ENCODE measurements at regions not wholly inside any gene's neighbourhood (a gene's known extent, or its start where the extent isn't known, plus 50 kb on each side); places are given as distances from the start of the nearest gene placed in this dataset.

- Mint-ChIP-seq H3K4me3 (no peak overlapping the region), H3K36me3 (no peaks in the 10 kb centered on the region), H3K27me3 (peaks cover 6% of the 10 kb centered on the region), H3K9me3 (no peaks in the 10 kb centered on the region), H3K27ac (no peak overlapping the region), H3K4me1 (no peaks in the 10 kb centered on the region)
- CTCF ChIA-PET: no interaction called here
- DNase-seq: no peak
Measured at GRCh38 chr3:146331967-146332366, 81.1 kb upstream of the PLSCR4 start.

- no peak for DNase-seq
- Mint-ChIP-seq H3K4me1 (no peaks in the 10 kb centered on the region), H3K36me3 (no peaks in the 10 kb centered on the region), H3K4me3 (no peak overlapping the region), H3K9me3 (no peaks in the 10 kb centered on the region), H3K27me3 (peaks cover 3% of the 10 kb centered on the region), H3K27ac (no peak overlapping the region)
- CTCF ChIA-PET: interaction anchor here (0.8 to 1.9 kb wide), 7 partner anchors 103 to 262 kb away, joined by 3 to 8 read pairs (median 3); no protein-coding TSS in a partner anchor
Measured at GRCh38 chr3:146326875-146327543, 76.1 kb upstream of the PLSCR4 start.

- CTCF ChIA-PET: interaction anchor here (0.7 kb wide), 1 partner anchor 9 kb away, joined by 3 read pairs; no protein-coding TSS in a partner anchor
- Mint-ChIP-seq H3K4me1 (no peaks in the 10 kb centered on the region), H3K4me3 (no peak overlapping the region), H3K27ac (no peak overlapping the region), H3K27me3 (peaks cover 2% of the 10 kb centered on the region), H3K36me3 (no peaks in the 10 kb centered on the region), H3K9me3 (no peaks in the 10 kb centered on the region)
- no peak for DNase-seq
Measured at GRCh38 chr3:146325170-146325569, 74.3 kb upstream of the PLSCR4 start.

DNA sequence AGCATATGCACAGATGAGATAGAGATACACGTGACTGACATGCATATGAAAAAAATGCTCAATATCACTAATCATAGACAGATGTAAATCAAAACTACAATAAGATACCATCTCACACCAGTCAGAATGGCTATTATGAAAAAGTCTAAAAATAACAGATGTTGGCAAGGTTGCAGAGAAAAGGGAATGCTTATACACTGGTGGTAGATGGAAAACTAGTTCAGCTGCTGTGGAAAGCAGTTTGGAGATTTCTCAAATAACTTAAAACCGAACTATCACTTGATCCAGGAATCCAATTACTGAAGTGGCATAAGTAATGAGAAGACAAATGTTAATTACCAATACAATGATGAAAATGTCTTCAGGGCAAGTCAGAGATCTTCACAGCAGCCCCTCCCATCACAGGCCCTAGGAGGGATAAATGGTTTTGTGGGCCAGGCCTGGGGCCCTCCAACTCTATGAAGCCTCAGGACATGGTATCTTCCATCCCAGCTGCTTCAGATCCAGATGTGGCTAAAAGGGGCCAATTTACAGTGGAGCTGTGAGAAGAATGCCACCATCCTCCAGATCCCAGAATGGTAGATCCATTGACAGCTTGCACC, 71.4 kb upstream of the PLSCR4 start:
- CTCF ChIA-PET: no interaction called here
- DNase-seq: no peak
- Mint-ChIP-seq H3K9me3 (no peaks in the 10 kb centered on the region), H3K27ac (no peak overlapping the region), H3K4me3 (no peak overlapping the region), H3K27me3 (no peaks in the 10 kb centered on the region), H3K4me1 (no peaks in the 10 kb centered on the region), H3K36me3 (no peaks in the 10 kb centered on the region)

DNA sequence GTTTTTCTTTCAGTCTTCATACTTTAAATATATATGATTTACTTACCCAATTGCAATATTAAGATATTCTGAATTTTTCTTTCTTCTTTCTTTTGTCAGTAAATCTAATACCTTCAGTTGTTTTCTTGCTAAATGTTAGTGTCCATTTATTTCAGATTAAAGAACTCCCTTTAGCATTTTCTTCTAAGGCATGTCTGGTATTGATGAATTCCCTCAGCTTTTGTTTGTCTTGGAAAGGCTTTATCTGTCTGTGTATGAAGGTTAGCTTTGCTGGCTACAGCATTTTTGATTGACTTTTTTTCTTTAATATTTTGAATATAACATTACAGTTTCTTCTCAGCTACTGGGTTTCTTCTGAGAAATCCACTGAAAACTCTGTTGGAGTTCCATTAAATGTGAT, 64.0 kb upstream of the PLSCR4 start:
- no peaks in the 10 kb centered on the region for H3K4me1 Mint-ChIP-seq
- no peaks in the 10 kb centered on the region for H3K9me3 Mint-ChIP-seq
- H3K27ac Mint-ChIP-seq: no peak overlapping the region
- CTCF ChIA-PET: interaction anchor here (0.6 kb wide), 1 partner anchor 458 kb away, joined by 3 read pairs; no protein-coding TSS in a partner anchor
- DNase-seq: no peak
- no peak overlapping the region for H3K4me3 Mint-ChIP-seq
- H3K36me3 Mint-ChIP-seq: no peaks in the 10 kb centered on the region
- no peaks in the 10 kb centered on the region for H3K27me3 Mint-ChIP-seq

DNA sequence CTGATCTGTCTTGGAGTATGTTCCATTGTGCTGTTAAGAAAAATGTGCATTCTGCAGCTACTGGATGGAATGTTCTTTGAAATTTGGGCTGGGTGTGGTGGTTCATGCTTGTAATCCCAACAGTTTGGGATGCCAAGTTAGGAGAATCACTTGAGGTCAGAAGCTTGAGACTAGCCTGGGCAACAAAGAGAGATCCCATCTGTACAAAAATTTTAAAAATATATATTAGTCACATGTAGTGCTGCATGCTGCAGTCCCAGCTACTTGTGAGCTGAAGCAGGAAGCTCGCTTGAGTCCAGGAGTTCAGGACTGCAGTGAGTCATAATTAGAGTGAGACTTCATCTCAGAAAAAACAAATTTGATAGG, 62.8 kb upstream of the PLSCR4 start:
- Mint-ChIP-seq H3K4me1 (no peaks in the 10 kb centered on the region), H3K27me3 (no peaks in the 10 kb centered on the region), H3K36me3 (no peaks in the 10 kb centered on the region), H3K27ac (no peak overlapping the region), H3K4me3 (no peak overlapping the region), H3K9me3 (no peaks in the 10 kb centered on the region)
- DNase-seq: no peak
- CTCF ChIA-PET: no interaction called here

GRCh38 chr3:146313031-146313745, 62.3 kb upstream of the PLSCR4 start:
- no peaks in the 10 kb centered on the region for H3K27me3 Mint-ChIP-seq
- CTCF ChIA-PET: no interaction called here
- H3K27ac Mint-ChIP-seq: no peak overlapping the region
- DNase-seq: no peak
- H3K9me3 Mint-ChIP-seq: no peaks in the 10 kb centered on the region
- no peak overlapping the region for H3K4me3 Mint-ChIP-seq
- no peaks in the 10 kb centered on the region for H3K36me3 Mint-ChIP-seq
- H3K4me1 Mint-ChIP-seq: no peaks in the 10 kb centered on the region

DNA sequence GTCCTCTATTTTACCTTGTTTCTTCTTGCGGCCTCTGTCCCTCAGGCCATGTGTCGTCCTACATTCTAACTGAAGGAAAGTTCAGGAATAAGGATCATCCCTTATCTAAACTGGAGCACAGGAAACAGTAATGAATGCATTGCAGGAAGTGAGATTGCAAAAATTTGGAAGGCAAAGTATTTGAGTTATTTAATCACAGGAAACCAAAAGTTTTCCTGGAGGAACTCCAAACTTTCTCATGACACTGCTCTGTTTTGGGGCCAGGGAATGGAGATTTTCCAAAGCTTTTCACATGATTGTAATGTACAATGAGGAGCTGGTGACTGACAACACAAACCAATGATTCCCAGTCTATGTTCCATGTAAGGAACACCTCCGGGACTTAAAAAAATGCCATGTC, 57.8 kb upstream of the PLSCR4 start:
- no peaks in the 10 kb centered on the region for H3K27me3 Mint-ChIP-seq
- H3K9me3 Mint-ChIP-seq: no peaks in the 10 kb centered on the region
- H3K27ac Mint-ChIP-seq: no peak overlapping the region
- no peaks in the 10 kb centered on the region for H3K4me1 Mint-ChIP-seq
- H3K36me3 Mint-ChIP-seq: no peaks in the 10 kb centered on the region
- no peak for DNase-seq
- H3K4me3 Mint-ChIP-seq: no peak overlapping the region
- CTCF ChIA-PET: no interaction called here

DNA sequence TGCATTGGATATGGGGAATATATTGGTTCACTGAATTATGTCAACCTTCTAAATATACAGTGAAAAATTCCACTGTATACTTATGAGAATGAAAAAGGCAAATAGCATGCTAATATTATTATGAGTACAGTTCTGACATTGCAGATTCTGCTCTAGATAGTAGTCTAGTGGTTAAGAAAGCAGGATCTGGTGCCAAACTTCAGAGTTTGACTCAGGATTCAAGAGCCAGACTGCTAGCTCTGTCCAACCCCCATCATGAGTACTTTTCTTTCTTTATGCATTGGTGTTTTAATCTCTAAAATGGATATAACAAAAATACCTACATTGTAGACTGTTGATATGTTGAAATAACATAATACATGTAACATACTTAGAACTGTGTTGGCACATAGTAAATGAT, 57.3 kb upstream of the PLSCR4 start:
- no peaks in the 10 kb centered on the region for H3K4me1 Mint-ChIP-seq
- no peak for DNase-seq
- no peak overlapping the region for H3K27ac Mint-ChIP-seq
- H3K4me3 Mint-ChIP-seq: no peak overlapping the region
- H3K27me3 Mint-ChIP-seq: no peaks in the 10 kb centered on the region
- CTCF ChIA-PET: no interaction called here
- H3K9me3 Mint-ChIP-seq: no peaks in the 10 kb centered on the region
- H3K36me3 Mint-ChIP-seq: no peaks in the 10 kb centered on the region

DNA sequence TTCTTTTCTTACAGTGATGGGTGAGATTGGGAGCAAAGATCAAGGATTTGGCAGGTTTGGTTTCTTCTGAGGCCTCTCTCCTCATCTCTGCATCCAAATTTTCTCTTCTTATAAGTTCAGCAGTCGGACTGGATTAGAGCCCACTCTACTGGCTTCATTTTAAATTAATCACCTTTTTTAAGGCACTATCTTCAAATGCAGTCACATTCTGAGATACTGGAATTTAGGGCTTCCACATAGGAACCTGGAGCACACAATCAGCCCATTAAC, 56.5 kb upstream of the PLSCR4 start:
- H3K4me1 Mint-ChIP-seq: no peaks in the 10 kb centered on the region
- no peaks in the 10 kb centered on the region for H3K27me3 Mint-ChIP-seq
- no peak overlapping the region for H3K4me3 Mint-ChIP-seq
- H3K27ac Mint-ChIP-seq: no peak overlapping the region
- no peaks in the 10 kb centered on the region for H3K36me3 Mint-ChIP-seq
- no peak for DNase-seq
- CTCF ChIA-PET: no interaction called here
- H3K9me3 Mint-ChIP-seq: no peaks in the 10 kb centered on the region

DNA sequence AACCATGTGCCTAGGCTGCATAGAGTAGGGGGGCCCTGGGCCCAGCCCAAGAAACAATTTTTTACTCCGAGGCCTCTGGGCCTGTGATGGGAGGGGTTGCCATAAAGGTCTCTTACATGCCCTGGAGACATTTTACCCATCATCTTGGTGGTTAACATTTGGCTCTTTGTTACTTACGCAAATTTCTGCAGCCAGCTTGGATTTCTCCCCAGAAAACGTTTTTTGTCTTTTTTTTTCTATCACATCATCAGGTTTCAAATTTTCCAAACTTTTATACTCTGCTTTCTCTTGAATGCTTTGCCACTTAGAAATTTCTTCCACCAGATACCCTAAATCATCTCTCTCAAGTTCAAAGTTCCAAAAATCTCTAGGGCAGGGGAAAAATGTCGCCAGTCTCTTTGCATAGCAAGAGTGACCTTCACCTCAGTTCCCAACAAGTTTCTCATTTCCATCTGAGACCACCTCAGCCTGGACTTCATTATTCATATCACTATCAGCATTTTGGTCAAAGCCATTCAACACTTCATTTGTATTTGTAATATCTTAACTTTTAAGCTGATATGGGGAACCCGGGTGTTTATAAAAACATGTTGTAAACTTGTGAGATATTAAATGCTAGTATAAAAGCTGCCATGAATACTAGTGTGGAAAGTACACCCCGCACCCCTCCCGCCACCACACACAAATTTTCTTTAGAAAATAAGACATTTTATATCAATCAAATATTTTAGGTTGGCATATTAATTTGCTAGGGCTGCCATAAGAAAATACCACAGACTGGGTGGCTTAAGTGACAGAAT, 56.0 kb upstream of the PLSCR4 start:
- Mint-ChIP-seq H3K27me3 (no peaks in the 10 kb centered on the region), H3K4me1 (no peaks in the 10 kb centered on the region), H3K27ac (no peak overlapping the region), H3K4me3 (no peak overlapping the region), H3K9me3 (no peaks in the 10 kb centered on the region), H3K36me3 (no peaks in the 10 kb centered on the region)
- CTCF ChIA-PET: no interaction called here
- no peak for DNase-seq

DNA sequence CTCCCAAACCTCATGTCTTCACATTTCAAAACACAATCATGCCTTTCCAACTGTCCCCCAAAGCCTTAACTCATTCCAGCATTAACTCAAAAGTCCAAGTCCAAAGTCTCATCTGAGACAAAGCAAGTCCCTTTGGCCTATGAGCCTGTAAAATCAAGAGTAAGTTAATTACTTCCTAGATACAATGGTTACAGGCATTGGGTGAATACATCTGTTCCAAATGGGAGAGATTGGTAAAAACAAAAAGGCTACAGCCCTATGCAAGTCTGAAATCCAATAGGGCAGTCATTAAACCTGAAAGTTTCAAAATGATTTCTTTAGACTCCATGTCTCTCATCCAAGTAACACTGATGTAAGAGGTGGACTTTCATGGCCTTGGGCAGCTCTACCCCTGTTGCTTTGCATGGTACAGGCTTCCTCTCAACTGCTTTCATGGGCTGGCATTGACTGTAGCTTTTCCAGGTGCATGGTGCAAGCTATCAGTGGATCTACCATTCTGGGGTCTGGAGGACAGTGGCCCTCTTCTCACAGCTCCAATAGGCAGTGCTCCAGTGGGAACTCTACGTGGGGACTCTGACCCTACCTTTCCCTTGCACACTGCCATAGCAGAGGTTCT, 55.0 kb upstream of the PLSCR4 start:
- CTCF ChIA-PET: no interaction called here
- H3K4me1 Mint-ChIP-seq: no peaks in the 10 kb centered on the region

GRCh38 chr3:146300768-146301167, 49.9 kb upstream of the PLSCR4 start:
- H3K36me3 Mint-ChIP-seq: no peaks in the 10 kb centered on the region
- H3K27ac Mint-ChIP-seq: no peak overlapping the region
- H3K27me3 Mint-ChIP-seq: no peaks in the 10 kb centered on the region
- no peaks in the 10 kb centered on the region for H3K9me3 Mint-ChIP-seq
- no peaks in the 10 kb centered on the region for H3K4me1 Mint-ChIP-seq
- no peak for DNase-seq
- H3K4me3 Mint-ChIP-seq: no peak overlapping the region
- CTCF ChIA-PET: no interaction called here

More for the DNA sequence above, 55.0 kb upstream of the PLSCR4 start:
- no peaks in the 10 kb centered on the region for H3K27me3 Mint-ChIP-seq
- DNase-seq: no peak
- H3K9me3 Mint-ChIP-seq: no peaks in the 10 kb centered on the region
- no peak overlapping the region for H3K4me3 Mint-ChIP-seq
- H3K36me3 Mint-ChIP-seq: no peaks in the 10 kb centered on the region
- H3K27ac Mint-ChIP-seq: no peak overlapping the region
